ENCODE measurements at regions not wholly inside any gene's neighbourhood (a gene's known extent, or its start where the extent isn't known, plus 50 kb on each side); places are given as distances from the start of the nearest gene placed in this dataset.

- TF ChIP-seq, protein P1, sequence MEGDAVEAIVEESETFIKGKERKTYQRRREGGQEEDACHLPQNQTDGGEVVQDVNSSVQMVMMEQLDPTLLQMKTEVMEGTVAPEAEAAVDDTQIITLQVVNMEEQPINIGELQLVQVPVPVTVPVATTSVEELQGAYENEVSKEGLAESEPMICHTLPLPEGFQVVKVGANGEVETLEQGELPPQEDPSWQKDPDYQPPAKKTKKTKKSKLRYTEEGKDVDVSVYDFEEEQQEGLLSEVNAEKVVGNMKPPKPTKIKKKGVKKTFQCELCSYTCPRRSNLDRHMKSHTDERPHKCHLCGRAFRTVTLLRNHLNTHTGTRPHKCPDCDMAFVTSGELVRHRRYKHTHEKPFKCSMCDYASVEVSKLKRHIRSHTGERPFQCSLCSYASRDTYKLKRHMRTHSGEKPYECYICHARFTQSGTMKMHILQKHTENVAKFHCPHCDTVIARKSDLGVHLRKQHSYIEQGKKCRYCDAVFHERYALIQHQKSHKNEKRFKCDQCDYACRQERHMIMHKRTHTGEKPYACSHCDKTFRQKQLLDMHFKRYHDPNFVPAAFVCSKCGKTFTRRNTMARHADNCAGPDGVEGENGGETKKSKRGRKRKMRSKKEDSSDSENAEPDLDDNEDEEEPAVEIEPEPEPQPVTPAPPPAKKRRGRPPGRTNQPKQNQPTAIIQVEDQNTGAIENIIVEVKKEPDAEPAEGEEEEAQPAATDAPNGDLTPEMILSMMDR (IDR thresholded peaks at IDR 0.05) = no peak
- no peak for TF ChIP-seq POLR2A (IDR thresholded peaks at IDR 0.05)
Measured at GRCh38 chr2:8122520-8122919, 559.3 kb upstream of the ID2 start.
